Breast epithelium (tissue), 4 donors: ENCODE measurements at regions not wholly inside any gene's neighbourhood (a gene's known extent, or its start where the extent isn't known, plus 50 kb on each side); places are given as distances from the start of the nearest gene placed in this dataset.
A peak's percentile ranks its signal among the peaks of the same experiment; 100 is the strongest.

Experiments
- DNase-seq, 2 donors: peaks; one replicate each; pipeline ENCODE4 v3.0.0-alpha.2; 2019; ENCODE audit warnings: low spot score in 2 of 2
- H3K27ac ChIP-seq, 2 donors: fragments of 200-600 bp; sonication (generic) in 1 of 2; one replicate each; pipeline ENCODE4 v1.5.1; 2016 to 2019; ENCODE audit warnings: mild to moderate bottlenecking in 1 of 2
- H3K27me3 ChIP-seq, 2 donors: fragments of 200-600 bp; sonication (generic) in 1 of 2; one replicate each; pipeline versions ENCODE4 v1.5.1 to v1.6.0; 2017 to 2019; ENCODE audit warnings: control low read depth in 1 of 2, mild to moderate bottlenecking in 1 of 2
- H3K36me3 ChIP-seq: fragments of 200-600 bp; one replicate; pipeline ENCODE4 v1.5.1; 2019
- H3K4me1 ChIP-seq, 2 donors: fragments of 200-600 bp; sonication (generic); one replicate each; pipeline ENCODE4 v1.5.1; 2016 to 2019; ENCODE audit warnings: control low read depth in 1 of 2
- H3K4me3 ChIP-seq, 3 donors: fragments of 200-600 bp; sonication (generic); 1 replicate in 2 of 3; 2 replicates in 1 of 3; pipeline ENCODE4 v1.5.1; 2016 to 2019; ENCODE audit warnings: mild to moderate bottlenecking in 3 of 3, moderate library complexity in 2 of 3
- H3K9me3 ChIP-seq, 2 donors: fragments of 200-600 bp; sonication (generic) in 1 of 2; one replicate each; pipeline ENCODE4 v1.5.1; 2016 to 2019; ENCODE audit warnings: control low read depth in 1 of 2
- CTCF ChIP-seq, 3 donors: fragments of 450-650 bp; IDR thresholded peaks; one replicate each; pipeline ENCODE4 v1.5.1; 2016 to 2017; ENCODE audit warnings: antibody characterized with exemption in 3 of 3, mild to moderate bottlenecking in 3 of 3, moderate library complexity in 3 of 3
- POLR2A ChIP-seq: fragments of 450-650 bp; IDR thresholded peaks from one replicate; pipeline ENCODE4 v1.6.1; 2016; ENCODE audit warnings: antibody characterized with exemption, mild to moderate bottlenecking, moderate library complexity
- POLR2AphosphoS5 ChIP-seq, 3 donors: sonication (generic); formaldehyde crosslinking; IDR thresholded peaks; one replicate each; pipeline ENCODE4 v1.6.1; 2017; ENCODE audit warnings: antibody characterized with exemption in 3 of 3
- intact Hi-C: fragments of 100-400 bp; cut with DNase I; formaldehyde crosslinking; loops from one replicate; pipeline ENCODE4 v1.15.1; 2023; ENCODE audit warnings: low total_unique reads

GRCh38 chr1:84759756-84760155, 69.5 kb upstream of the SSX2IP start:
- intact Hi-C loops, result no loop called here

GRCh38 chr1:84758968-84759491, 68.8 kb upstream of the SSX2IP start:
- peak in 1 of 2 donors; percentile 45 for DNase-seq
- no peak overlapping the region for H3K27ac ChIP-seq
- TF ChIP-seq CTCF (IDR thresholded peaks at IDR 0.05) (no peak), POLR2A (no peak), POLR2AphosphoS5 (IDR thresholded peaks at IDR 0.05) (no peak)
- H3K36me3 ChIP-seq, result no peaks in the 10 kb centered on the region
- no peaks in the 10 kb centered on the region for H3K4me1 ChIP-seq
- peak overlapping the region in 2 of 3 donors; percentile 31 to 52 for H3K4me3 ChIP-seq
- no peaks in the 10 kb centered on the region for H3K9me3 ChIP-seq
- H3K27me3 ChIP-seq, result no peaks in the 10 kb centered on the region
- intact Hi-C loops, result no loop called here

More at GRCh38 chr1:84759756-84760155, 69.5 kb upstream of the SSX2IP start:
- Histone ChIP-seq H3K4me3 (no peak overlapping the region), H3K27ac (no peak overlapping the region), H3K4me1 (no peaks in the 10 kb centered on the region), H3K36me3 (no peaks in the 10 kb centered on the region), H3K9me3 (no peaks in the 10 kb centered on the region), H3K27me3 (no peaks in the 10 kb centered on the region)
- DNase-seq, result no peak
- no peak for TF ChIP-seq POLR2AphosphoS5 (IDR thresholded peaks at IDR 0.05)

GRCh38 chr1:84758476-84758875, 68.2 kb upstream of the SSX2IP start:
- TF ChIP-seq POLR2A (no peak), POLR2AphosphoS5 (IDR thresholded peaks at IDR 0.05) (no peak), CTCF (IDR thresholded peaks at IDR 0.05) (no peak)
- Histone ChIP-seq H3K36me3 (no peaks in the 10 kb centered on the region), H3K9me3 (no peaks in the 10 kb centered on the region), H3K4me1 (no peaks in the 10 kb centered on the region), H3K4me3 (no peak overlapping the region), H3K27me3 (no peaks in the 10 kb centered on the region), H3K27ac (no peak overlapping the region)
- intact Hi-C loops, result no loop called here
- DNase-seq, result no peak

GRCh38 chr1:84757301-84757700, 67.0 kb upstream of the SSX2IP start:
- Histone ChIP-seq H3K36me3 (no peaks in the 10 kb centered on the region), H3K9me3 (no peaks in the 10 kb centered on the region), H3K27me3 (no peaks in the 10 kb centered on the region), H3K27ac (no peak overlapping the region), H3K4me1 (no peaks in the 10 kb centered on the region), H3K4me3 (no peak overlapping the region)
- TF ChIP-seq POLR2A, result no peak
- TF ChIP-seq POLR2AphosphoS5 (IDR thresholded peaks at IDR 0.05), result no peak
- no peak for TF ChIP-seq CTCF (IDR thresholded peaks at IDR 0.05)
- intact Hi-C loops, result no loop called here
- DNase-seq, result no peak

- Histone ChIP-seq H3K36me3 (no peaks in the 10 kb centered on the region), H3K4me1 (no peaks in the 10 kb centered on the region), H3K27ac (no peak overlapping the region), H3K9me3 (no peaks in the 10 kb centered on the region), H3K4me3 (no peak overlapping the region), H3K27me3 (no peaks in the 10 kb centered on the region)
- intact Hi-C loops, result no loop called here
- TF ChIP-seq POLR2A, result no peak
- no peak for TF ChIP-seq POLR2AphosphoS5 (IDR thresholded peaks at IDR 0.05)
- TF ChIP-seq CTCF (IDR thresholded peaks at IDR 0.05), result no peak
- DNase-seq, result no peak
These were observed 66.3 kb upstream of the SSX2IP start for GRCh38 chr1:84756455-84757082.
